ENCODE measurements at regions not wholly inside any gene's neighbourhood (a gene's known extent, or its start where the extent isn't known, plus 50 kb on each side); places are given as distances from the start of the nearest gene placed in this dataset.

GRCh38 chr18:37779220-37779619, 213.6 kb upstream of the CELF4 start:
- TF ChIP-seq CTCF (IDR thresholded peaks at IDR 0.05; ENCODE audit: low read depth, low read length, missing input control) (no peak), ZBTB33 (IDR thresholded peaks at IDR 0.05) (no peak), REST (IDR thresholded peaks at IDR 0.05) (no peak), RAD21 (IDR thresholded peaks at IDR 0.05) (no peak), MAX (IDR thresholded peaks at IDR 0.05) (no peak), FOXA1 (IDR thresholded peaks at IDR 0.05) (no peak)

Measured in liver (tissue), 3 donors.